GM19463 (cell line): ENCODE measurements at regions not wholly inside any gene's neighbourhood (a gene's known extent, or its start where the extent isn't known, plus 50 kb on each side); places are given as distances from the start of the nearest gene placed in this dataset.

ENCODE experiments used
- ATAC-seq: cut with Tn5 transposase; IDR thresholded peaks from one replicate; pipeline ENCODE4 v1.9.1; 2021; ENCODE audit warnings: mild to moderate bottlenecking, moderate library complexity; ENCODE audit not compliant: unreplicated experiment

DNA sequence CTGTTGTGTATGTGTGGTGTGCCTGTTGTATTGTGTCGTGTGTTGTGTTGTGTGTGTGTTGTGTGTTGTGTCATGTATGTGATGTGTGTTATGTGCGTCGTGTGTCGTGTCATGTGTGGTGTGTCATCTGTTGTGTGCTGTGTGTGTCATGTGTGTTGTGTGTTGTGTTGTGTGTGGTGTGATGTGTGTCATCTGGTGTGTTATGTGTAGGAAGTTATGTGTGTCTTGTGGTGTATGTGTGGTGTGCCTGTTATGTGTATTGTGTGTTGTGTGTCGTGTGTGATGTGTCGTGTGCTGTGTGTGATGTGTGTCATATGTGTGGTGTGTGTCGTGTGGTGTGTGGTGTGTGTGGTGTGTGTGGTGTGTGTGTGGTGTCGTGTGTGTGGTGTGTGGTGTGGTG, 145.2 kb downstream of the DNAJB6 start:
- no peak for ATAC-seq

DNA sequence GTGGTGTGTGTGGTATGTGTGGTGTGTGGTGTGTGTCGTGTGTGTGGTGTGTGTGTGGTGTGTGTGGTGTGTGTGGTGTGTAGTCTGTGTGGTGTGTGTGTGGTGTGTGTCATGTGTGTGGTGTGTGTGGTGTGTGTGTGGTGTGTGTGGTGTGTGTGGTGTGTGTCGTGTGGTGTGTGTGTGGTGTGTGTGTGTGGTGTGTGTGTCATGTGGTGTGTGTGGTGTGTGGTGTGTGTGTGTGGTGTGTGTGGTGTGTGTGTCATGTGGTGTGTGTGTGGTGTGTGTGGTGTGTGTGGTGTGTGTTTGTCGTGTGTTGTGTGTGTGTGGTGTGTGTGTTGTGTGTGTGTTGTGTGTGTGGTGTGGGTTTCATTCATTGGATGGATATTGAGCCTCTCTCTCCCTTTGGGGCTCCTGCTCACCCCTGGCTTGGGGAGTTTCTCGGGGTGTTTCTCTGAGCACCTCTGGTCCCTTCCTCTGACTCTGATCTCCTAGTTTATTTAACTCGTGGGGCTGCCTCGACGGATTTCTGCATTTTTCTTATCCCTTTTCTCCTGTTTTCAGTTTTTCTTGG, 145.8 kb downstream of the DNAJB6 start:
- no peak for ATAC-seq

DNA sequence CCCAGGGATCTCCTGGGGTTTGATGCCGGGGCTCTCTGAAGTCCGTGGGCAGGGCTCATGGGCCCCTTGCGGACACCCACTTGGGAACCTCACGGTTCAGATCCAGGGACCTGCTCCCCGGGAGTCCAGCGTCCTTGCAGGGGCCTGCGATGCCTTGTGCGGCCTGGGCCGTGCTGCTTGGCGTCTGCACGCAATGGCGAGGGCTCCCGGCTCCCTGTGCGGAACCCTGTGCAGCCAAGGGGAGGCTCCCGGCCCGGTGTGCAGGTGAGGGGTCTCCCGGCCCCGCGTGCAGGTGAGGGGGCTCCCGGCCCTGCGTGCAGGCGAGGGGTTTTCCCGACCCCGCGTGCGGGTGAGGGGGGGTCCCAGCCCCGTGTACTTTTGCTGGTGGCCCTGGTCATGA, 146.7 kb downstream of the DNAJB6 start:
- no peak for ATAC-seq

DNA sequence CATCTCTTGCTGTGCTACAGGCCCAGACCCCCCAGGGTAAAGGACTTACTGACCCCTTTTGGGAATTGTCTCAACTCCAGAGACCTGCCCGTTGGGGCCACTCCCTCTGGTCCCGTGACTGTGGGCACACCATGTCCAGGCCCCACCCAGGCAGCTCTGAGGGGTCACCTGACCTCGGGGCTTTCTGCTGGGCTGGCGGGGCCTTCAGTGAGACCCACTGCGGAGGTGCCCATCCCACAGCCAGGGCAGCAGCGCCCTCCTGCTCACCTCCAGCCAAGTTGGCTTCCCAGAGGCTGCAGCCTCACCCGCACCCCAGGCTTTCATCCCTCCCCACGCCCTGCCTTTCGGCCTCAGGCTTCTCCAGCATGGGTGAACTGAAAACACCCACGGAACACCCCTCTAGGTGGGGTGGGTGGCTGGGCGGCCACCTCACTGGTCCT, 147.2 kb downstream of the DNAJB6 start:
- no peak for ATAC-seq

DNA sequence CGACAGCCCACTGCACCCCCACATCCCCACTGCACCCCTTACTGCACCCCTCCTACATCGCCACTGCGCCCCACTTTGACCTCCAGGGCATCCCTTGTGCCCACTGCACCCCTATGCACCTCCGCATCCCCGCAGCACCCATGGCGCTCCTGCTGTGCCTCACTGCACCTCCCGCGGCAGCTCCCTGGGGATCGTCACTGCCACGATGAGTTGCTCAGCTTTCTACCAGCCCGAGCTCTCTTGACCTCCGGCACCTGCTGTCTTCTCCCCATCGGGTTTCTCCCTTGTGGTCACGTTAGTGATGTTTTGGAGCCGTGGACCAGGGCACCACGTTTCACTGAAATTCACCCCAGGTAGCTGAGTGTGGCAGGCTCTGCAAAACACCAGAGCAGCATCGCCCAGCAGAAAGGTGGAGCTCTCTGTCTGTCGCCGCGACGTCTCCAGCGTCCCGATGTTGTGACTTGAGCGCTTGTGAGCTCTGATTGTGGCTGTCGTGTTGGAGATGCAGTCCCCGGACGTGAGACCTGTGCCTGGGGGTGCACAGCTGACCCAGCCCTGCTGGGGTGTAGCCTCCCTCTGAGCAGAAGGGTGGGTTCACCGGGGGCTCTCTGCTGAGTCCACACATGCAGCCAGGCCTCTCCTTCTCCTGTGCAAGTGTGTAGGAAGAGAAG, 147.7 kb downstream of the DNAJB6 start:
- no peak for ATAC-seq

DNA sequence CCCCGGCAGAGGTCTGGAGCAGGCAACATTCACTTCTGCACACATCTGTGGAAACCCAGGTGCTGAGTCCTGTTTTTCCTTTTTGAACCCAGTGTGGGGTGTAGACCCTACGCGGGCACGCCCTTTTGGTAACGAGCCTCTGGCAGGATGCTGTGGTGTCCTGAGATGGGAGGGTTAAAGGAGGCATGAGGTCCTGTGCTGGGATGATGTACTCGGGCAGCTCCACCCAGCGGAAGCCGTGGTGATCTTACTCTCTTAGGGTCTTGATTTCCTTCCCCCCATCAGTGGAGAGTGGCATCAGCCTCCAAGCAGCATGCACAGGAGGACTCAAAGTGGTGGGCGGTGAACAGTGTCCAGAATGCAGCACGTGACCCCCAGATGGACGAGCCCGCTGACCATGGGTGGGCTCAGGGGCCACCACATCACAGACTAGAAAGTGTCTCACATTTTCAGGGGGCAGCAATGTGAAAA, 148.6 kb downstream of the DNAJB6 start:
- ATAC-seq = no peak

DNA sequence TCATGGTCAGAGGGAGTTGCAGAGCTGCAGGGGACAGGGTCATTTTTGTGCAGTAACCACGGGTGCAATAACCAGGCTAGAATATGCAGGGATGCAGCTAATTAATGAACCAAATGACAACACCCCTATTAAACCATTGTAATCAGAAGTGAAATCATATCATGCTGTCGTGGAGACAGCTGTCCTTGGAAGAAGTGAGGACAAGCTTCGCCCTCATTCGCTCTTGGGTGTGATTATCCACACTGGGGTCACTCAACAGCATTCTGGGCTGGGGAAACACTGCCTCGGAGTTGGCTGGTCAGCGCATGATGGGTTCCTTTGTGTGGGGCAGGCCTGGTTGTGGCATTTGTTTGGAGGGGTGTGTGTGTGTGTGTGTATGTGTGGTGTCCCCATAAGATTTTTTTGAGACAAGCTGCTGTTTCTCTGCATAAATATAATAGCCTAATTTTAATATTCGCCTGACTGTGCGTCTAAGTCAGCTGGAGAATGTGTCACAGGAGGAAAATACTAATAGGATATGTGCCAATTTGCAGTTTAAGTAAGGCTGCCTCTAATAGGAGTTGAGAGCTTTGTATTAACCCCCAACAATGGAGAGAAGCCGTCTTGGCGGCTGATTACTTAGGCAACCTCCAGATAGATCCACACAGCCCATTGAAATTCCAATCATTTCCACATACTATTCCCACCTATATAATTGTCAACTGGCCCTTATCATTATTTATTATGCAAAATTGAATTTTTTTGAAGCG, 149.4 kb downstream of the DNAJB6 start:
- ATAC-seq = no peak

DNA sequence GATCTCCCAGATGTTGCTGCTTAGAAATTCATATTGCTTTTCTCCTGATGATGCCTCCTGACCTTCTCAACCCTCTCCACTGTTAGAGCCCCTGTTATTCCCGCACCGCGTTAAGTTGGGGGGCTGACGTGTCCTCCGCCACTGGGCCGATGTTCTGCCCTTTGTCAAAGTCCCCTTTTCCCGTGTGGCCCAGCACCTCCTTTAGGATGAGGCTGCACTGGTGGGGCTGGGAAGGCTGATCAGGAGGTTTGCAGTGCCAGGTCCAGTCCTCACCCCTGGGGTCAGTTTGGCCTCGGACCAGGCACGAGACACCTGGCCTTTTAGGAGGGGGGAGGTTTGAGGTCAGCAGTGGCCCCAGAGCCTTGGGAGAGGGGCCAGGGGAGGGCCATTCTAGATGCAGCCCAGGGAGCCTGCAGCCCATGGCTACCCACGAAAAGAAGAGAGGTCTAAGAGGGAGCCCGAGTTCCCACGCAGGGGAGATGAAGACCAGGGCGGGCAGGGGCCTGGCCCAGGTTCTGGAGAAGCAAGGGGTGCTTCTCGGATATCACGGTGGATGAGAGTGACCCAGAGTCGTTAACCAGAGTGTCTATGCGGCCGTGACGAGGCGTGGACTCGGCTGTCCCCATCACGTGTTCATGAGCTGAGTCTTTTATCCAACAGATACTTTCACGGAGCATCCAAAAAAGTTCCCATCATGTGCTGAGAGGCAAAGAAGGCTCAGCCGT, 150.4 kb downstream of the DNAJB6 start:
- no peak for ATAC-seq

DNA sequence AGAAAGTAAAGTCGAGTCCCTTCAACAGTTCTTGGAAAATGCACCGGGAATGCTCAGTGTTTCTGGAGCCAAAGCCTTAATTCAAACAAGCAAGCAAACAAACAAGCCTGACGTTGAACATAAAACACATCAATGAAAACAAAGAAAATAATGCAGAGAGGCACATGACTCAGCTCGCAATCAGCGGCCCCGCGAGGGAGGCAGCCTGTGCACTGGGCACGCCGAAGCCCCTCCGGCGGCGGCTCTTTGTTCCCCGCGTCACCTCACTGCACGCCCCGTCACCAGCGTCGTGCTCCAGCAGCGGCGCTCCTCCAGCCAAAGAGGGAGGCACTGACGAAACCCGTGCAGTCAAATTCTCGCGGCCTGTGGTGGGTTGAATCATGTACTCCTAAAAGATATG, 151.5 kb downstream of the DNAJB6 start:
- no peak for ATAC-seq

DNA sequence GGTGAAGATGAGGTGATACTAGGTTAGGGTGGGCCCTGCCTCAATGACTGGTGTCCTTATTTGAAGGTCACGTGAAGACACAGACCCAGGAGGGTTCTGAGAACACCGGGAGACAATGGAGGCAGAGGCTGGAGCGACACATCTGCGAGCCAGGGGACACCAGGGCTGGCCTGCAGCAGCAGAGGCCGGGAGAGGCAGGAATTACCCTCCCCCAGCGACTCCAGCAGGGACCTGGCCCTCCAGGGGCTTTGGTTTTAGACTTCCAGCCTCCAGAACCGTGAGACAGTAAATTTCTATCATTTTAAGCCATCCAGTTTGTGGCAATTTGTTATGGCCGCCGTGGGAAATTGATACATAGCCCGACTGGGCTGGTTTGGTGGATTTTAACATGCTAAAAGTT, 152.2 kb downstream of the DNAJB6 start:
- ATAC-seq = no peak
